ENCODE measurements at regions not wholly inside any gene's neighbourhood (a gene's known extent, or its start where the extent isn't known, plus 50 kb on each side); places are given as distances from the start of the nearest gene placed in this dataset.

GRCh38 chr2:15721411-15722067 lies 129.9 kb downstream of the DDX1 start:
- no peaks in the 10 kb centered on the region for H3K36me3 ChIP-seq (replicated peaks; ENCODE audit: insufficient read depth, low read length)
- H4K20me1 ChIP-seq (ENCODE audit: insufficient read depth, low read length), result no peaks in the 10 kb centered on the region
- no peaks in the 10 kb centered on the region for H3K9me2 ChIP-seq (replicated peaks; ENCODE audit: insufficient read depth, low read length)
- H3K27ac ChIP-seq (ENCODE audit: low read length), result no peak overlapping the region
- H2AFZ ChIP-seq (ENCODE audit: low read length), result no peak overlapping the region
- no peak for DNase-seq
- no peaks in the 10 kb centered on the region for H3K4me1 ChIP-seq (ENCODE audit: low read length)
- H3F3A ChIP-seq (ENCODE audit: insufficient read depth, low read length), result no peaks in the 10 kb centered on the region
- H3K9ac ChIP-seq (ENCODE audit: low read length), result no peak overlapping the region
- no peak overlapping the region for H3K4me3 ChIP-seq (ENCODE audit: low read length)
- no peak overlapping the region for H3K4me2 ChIP-seq (ENCODE audit: low read depth, low read length)
- H3K27me3 ChIP-seq (replicated peaks; ENCODE audit: insufficient read depth, low read length), result no peaks in the 10 kb centered on the region
- no peaks in the 10 kb centered on the region for H3K79me2 ChIP-seq (ENCODE audit: low read length)
- TF ChIP-seq EZH2 (optimal IDR thresholded peaks at IDR 0.05; ENCODE audit: low read depth, low read length) (no peak), CTCF (IDR thresholded peaks at IDR 0.05; ENCODE audit: low read length) (no peak), EZH2phosphoT487 (IDR thresholded peaks at IDR 0.05; ENCODE audit: low read length) (no peak)
- no peaks in the 10 kb centered on the region for H3K9me3 ChIP-seq (replicated peaks; ENCODE audit: insufficient read depth, low read length)

DNA sequence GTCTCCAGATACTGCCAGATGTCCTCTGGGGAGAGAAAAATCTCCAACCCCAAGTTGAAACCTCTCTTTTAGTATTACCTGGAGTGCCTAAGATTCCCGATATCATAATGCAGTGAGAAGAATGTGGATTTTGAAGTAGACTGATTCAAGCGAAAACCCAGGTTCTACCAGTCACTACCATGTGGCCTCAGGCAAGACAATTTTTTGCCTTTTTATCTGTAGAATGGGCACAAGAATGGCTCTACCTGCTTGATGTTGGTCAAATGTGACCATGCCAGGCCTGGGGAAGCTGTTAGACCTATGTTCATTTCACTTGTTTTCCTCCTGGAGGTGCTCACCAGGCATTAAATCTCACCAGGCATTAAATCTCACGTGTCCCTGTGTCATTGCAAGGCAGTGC lies 131.3 kb downstream of the DDX1 start:
- no peaks in the 10 kb centered on the region for H3K27me3 ChIP-seq (replicated peaks; ENCODE audit: insufficient read depth, low read length)
- H3K79me2 ChIP-seq (ENCODE audit: low read length), result no peaks in the 10 kb centered on the region
- H3K4me2 ChIP-seq (ENCODE audit: low read depth, low read length), result no peak overlapping the region
- TF ChIP-seq EZH2 (optimal IDR thresholded peaks at IDR 0.05; ENCODE audit: low read depth, low read length) (no peak), CTCF (IDR thresholded peaks at IDR 0.05; ENCODE audit: low read length) (no peak), EZH2phosphoT487 (IDR thresholded peaks at IDR 0.05; ENCODE audit: low read length) (no peak)
- no peak overlapping the region for H3K9ac ChIP-seq (ENCODE audit: low read length)
- H3K27ac ChIP-seq (ENCODE audit: low read length), result no peak overlapping the region
- H3F3A ChIP-seq (ENCODE audit: insufficient read depth, low read length), result no peaks in the 10 kb centered on the region
- no peaks in the 10 kb centered on the region for H4K20me1 ChIP-seq (ENCODE audit: insufficient read depth, low read length)
- no peaks in the 10 kb centered on the region for H3K9me3 ChIP-seq (replicated peaks; ENCODE audit: insufficient read depth, low read length)
- H3K4me1 ChIP-seq (ENCODE audit: low read length), result no peaks in the 10 kb centered on the region
- H3K9me2 ChIP-seq (replicated peaks; ENCODE audit: insufficient read depth, low read length), result no peaks in the 10 kb centered on the region
- no peak overlapping the region for H3K4me3 ChIP-seq (ENCODE audit: low read length)
- DNase-seq, result no peak
- H2AFZ ChIP-seq (ENCODE audit: low read length), result no peak overlapping the region
- no peaks in the 10 kb centered on the region for H3K36me3 ChIP-seq (replicated peaks; ENCODE audit: insufficient read depth, low read length)

GRCh38 chr2:15724235-15724634 lies 132.6 kb downstream of the DDX1 start:
- Histone ChIP-seq H2AFZ (ENCODE audit: low read length) (no peak overlapping the region), H3K27me3 (replicated peaks; ENCODE audit: insufficient read depth, low read length) (no peaks in the 10 kb centered on the region), H3F3A (ENCODE audit: insufficient read depth, low read length) (no peaks in the 10 kb centered on the region), H3K4me1 (ENCODE audit: low read length) (no peaks in the 10 kb centered on the region), H4K20me1 (ENCODE audit: insufficient read depth, low read length) (no peaks in the 10 kb centered on the region), H3K79me2 (ENCODE audit: low read length) (no peaks in the 10 kb centered on the region), H3K4me3 (ENCODE audit: low read length) (no peak overlapping the region), H3K9me3 (replicated peaks; ENCODE audit: insufficient read depth, low read length) (no peaks in the 10 kb centered on the region), H3K4me2 (ENCODE audit: low read depth, low read length) (no peak overlapping the region), H3K36me3 (replicated peaks; ENCODE audit: insufficient read depth, low read length) (no peaks in the 10 kb centered on the region), H3K9ac (ENCODE audit: low read length) (no peak overlapping the region), H3K27ac (ENCODE audit: low read length) (no peak overlapping the region), H3K9me2 (replicated peaks; ENCODE audit: insufficient read depth, low read length) (no peaks in the 10 kb centered on the region)
- DNase-seq, result no peak
- TF ChIP-seq CTCF (IDR thresholded peaks at IDR 0.05; ENCODE audit: low read length) (no peak), EZH2 (optimal IDR thresholded peaks at IDR 0.05; ENCODE audit: low read depth, low read length) (no peak), EZH2phosphoT487 (IDR thresholded peaks at IDR 0.05; ENCODE audit: low read length) (no peak)
